NOMO-1 (cell line): ENCODE measurements at regions not wholly inside any gene's neighbourhood (a gene's known extent, or its start where the extent isn't known, plus 50 kb on each side); places are given as distances from the start of the nearest gene placed in this dataset.
"Not testable (repeated sequence)": the region's sequence is repeated elsewhere in the genome, so short reads cannot be mapped to it uniquely, and the experiment has no call there.

Experiments
- DNase-seq, 2 experiments: peaks; one replicate each; lab custom pipeline; 2025; ENCODE audit not compliant: unreplicated experiment in 2 of 2; lab: John Stamatoyannopoulos, UW

DNA sequence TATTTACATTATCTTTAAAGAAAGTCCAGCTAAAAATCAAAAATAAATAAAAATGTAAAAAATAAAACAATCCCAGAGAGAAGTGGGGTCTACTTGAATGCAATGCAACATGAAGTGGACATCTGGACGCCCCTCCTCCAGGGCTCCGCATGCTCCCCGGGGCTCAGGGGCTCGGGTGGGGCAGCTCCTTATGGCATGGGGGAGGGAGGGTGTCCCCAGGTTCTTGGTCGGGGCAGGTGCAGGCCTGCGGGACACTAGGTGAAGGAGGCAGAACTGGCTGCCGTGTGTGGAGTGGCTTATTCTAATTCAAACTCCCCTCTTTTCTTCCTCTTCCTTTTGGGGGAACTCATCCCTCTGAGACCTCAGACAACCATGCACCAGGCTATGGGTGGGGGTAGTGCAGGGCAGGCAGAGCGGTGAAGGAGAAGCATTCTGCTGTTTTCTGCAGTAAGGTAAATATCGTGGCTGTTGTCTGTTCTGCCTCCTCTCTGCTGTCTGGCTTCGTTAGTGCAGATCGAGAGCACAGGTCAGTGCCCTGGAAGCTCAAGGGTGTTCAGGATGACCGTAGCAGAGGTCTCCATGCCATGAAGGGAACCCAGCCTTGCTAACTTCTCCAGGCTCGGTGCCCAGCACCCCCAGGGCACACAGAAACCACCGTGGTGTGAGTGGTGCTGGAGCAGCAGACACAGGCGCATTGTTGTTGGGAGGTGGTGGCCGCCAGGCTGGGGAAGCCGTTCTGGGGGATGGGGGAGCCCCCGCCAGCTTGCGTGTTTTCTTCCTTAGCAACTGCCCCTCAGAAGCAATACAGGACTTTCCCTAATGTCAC is 82.6 kb downstream of the TTLL2 start:
- DNase-seq, result no peak

GRCh38 chr6:167408235-167408869 is 83.5 kb downstream of the TTLL2 start:
- DNase-seq, result no peak

GRCh38 chr6:167409079-167409478 is 84.2 kb downstream of the TTLL2 start:
- no peak for DNase-seq

- DNase-seq, result no peak
These were observed 84.8 kb downstream of the TTLL2 start for GRCh38 chr6:167409694-167410093.

- DNase-seq, result no peak
These were observed 85.6 kb downstream of the TTLL2 start for GRCh38 chr6:167410462-167410861.

GRCh38 chr6:167412506-167412905 is 87.6 kb downstream of the TTLL2 start:
- no peak for DNase-seq

DNA sequence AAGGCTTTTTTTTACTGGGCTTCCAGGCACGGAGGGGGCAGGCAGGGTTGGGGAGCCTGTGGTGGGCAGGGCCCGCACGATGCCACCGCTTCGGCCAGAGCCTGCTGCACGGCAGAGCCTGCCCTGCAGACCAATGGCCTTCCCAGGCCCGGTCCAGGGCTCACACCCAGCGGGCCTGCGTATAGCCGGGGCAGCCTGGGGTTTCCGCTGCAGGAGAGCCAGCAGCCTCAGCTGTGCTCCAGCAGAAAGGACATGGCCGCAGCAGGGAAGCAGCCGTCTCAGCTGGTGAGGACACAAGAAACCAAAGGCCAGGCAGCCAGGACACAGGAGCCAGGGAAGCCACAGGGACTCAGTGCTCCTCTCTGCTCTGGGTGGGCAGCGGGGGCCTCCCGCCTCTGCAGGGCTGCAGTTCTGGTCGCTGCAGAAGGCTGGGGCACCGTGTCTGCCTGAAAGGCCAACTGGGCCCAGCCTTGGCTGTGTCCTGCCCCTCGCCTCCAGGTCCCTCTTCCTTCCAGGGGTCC is 90.6 kb downstream of the TTLL2 start:
- DNase-seq, result no peak

DNA sequence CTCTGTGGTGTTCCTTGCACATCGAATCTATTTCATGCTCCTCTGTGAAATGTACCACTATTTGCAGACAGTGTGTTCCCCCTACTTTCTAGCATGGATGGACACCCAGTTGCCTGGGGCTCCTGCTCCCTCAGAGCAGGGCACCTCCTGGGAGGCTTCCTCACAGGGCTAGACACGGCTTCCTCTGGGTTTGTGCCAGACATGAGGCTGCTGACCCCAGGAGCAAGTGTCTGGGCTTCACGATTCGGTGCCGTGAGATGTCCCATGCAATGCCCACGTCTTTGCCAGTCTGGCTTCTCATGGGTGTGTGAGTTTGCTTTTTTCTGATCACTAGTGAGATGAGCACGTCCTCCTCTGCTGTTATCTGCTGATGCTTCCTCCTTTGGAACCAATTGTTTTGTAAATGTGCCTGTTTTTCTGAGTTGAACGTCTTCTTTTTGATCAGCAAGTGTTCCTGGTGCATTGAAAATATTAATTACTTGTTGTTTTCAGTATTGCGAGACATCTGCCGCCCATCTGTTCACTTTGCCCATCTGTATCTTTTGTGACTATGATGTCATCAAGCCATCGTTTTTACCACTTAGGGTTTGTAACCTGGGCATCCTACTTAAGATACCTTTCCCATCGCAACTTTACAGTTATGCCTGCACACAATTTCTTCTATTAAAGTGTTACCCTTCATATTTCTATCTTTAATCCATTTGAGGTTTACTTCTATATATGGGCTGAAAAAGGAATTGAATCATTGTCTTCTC is 92.0 kb downstream of the TTLL2 start:
- DNase-seq, result no peak

GRCh38 chr6:167420177-167420576 is 95.3 kb downstream of the TTLL2 start:
- no peak for DNase-seq

DNA sequence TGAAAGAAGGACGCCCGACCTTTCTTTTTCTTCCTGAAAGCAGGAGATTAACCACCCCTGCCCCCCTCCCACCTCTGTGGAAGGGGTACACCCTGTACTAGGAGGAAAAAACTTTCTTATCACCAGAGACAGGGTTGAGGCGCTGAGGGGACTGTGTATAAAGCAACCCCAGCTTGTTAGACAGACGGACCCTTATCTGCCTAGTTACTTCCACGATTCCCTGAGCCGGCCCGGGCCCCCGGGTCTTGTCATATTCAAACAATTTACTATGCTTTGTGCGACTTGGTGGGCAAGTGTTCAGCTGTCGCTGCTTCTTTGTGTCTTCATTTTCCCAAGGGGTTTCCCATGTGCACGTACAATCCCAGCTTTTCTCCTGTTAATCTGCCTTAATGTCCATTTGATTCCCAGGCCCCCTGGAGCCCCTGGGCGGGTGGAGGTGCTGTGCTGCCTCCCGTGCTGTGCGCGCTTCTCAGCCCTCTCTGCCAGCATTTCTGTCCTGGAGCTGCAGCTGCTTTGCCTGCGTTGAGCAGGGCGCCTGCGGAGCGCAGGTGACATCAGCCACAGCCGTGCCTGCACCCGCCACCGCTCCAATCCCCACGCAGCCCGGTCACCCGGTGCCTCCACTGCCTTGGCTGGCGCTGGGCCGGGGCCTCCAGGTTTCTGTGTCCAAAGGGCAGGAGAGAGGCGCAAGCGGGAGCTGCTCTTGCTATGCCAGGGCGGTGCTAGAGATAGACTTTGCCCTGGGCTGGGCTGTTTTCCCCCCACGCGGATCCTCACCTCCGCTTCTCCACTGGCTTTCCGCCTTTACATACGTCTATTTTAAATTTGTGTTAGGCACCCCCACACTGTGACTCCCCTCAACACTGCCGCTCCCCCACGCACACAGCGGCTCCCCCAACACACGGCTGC is 96.2 kb downstream of the TTLL2 start:
- no peak for DNase-seq

- not testable (repeated sequence) for DNase-seq
These were observed 97.1 kb downstream of the TTLL2 start for GRCh38 chr6:167421944-167422343.

- DNase-seq, result no peak
These were observed 98.0 kb downstream of the TTLL2 start for GRCh38 chr6:167422934-167423333.

- DNase-seq, result no peak
These were observed 99.3 kb downstream of the TTLL2 start for GRCh38 chr6:167424060-167424673.

GRCh38 chr6:167424700-167425099 is 99.8 kb downstream of the TTLL2 start:
- DNase-seq, result no peak

DNA sequence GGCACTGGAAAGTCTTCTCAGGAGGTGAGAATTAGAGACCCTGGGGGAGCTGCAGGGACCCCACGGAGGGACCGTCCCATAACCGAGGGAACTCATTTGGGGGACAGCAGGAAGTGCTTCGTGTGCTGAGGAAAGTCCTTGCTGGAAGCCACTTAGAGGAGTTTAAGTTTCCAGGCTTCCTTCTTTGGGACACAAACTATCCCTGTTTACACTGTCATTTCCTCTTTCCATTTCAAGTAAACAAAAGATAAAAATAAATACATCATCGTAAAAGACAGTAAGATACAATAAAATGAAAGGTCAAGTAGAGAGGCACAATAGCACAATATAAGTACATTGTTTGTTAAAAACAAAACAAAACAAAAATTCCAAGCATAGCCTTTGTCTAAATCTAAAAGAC is 101.2 kb downstream of the TTLL2 start:
- DNase-seq, result no peak

DNA sequence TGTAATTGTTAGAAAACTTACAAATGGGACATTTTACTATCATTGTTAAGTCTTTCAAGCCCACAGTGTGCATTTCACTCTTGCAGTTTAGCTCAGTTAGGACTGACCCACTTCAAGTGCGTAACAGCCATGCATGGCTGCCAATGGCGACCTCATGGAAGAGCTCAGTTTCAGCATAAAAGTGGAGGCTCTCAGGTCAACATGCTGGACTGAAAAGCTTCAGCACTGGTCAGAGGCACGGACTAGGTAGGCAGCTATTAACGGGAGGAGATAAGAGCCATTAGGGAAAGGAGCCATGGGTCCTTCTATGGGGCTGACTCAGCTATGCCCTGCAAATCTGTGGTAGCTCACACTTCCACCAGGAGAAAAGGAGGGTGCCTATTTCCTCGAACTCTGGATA is 101.8 kb downstream of the TTLL2 start:
- DNase-seq, result no peak

DNA sequence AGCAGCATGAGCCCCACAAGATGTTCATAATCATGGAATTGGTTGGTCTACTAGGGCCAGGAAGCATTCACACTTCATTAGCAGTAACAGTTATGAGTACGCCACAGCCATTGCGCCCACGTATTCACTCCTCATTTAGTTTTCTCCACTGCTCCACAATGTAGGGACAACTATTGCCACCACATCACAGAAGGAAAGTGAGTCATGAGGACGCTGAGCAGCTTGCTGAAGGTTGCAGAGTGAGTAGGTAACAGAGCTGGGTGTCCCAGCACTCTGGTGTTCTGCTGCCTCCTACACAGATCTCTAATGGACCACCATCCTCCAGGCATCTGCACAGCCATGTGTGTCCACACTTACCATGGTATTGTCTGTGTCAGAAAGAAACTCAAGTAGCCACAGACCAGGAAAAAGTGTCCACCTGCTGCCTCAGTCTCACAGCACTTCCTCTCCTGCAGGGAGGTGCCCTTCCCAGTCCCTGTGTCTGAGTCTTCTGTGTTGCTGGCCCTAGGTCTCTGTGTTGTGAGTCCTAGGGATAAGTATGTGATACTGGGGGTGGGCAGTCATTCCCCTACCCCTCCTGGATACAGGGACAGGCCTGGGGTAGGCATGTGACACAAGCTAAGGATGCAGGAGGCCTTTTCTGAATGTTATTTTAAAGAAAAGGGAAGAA is 103.9 kb downstream of the TTLL2 start:
- DNase-seq, result no peak

DNA sequence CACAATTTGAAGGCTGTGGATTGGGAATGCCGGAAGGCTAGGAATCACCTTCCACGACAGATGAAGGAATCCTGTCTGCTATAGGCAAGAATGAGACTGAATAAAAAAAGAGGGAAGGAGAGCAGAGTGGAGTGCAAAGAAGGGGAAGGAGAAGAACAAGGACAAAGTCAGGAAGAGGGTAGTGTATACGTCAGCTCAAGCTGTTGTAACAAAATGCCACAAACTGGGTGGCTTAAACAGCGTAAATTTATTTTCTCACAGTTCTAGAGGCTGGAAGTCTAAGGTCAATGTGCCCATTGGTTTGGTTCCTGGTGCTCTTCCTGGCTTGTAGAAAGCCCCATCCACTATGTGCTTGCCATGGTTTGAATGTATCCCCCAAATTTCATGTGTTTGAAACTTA is 104.5 kb downstream of the TTLL2 start:
- DNase-seq, result no peak

- no peak for DNase-seq
These were observed 110.4 kb downstream of the TTLL2 start for GRCh38 chr6:167435209-167435728.
